ENCODE measurements at regions not wholly inside any gene's neighbourhood (a gene's known extent, or its start where the extent isn't known, plus 50 kb on each side); places are given as distances from the start of the nearest gene placed in this dataset.

- TF ChIP-seq CTCF (IDR thresholded peaks at IDR 0.05; ENCODE audit: low read depth, low read length, missing input control) (no peak), NR2F2 (IDR thresholded peaks at IDR 0.05) (no peak), GABPA (IDR thresholded peaks at IDR 0.05 in 1 of 2, conservative IDR thresholded peaks at IDR 0.05 in 1 of 2) (no peak), MAX (IDR thresholded peaks at IDR 0.05) (no peak), TAF1 (conservative IDR thresholded peaks at IDR 0.05) (no peak)
These were observed 165.9 kb downstream of the SMC2 start (continued) for GRCh38 chr9:104260004-104260403.

DNA sequence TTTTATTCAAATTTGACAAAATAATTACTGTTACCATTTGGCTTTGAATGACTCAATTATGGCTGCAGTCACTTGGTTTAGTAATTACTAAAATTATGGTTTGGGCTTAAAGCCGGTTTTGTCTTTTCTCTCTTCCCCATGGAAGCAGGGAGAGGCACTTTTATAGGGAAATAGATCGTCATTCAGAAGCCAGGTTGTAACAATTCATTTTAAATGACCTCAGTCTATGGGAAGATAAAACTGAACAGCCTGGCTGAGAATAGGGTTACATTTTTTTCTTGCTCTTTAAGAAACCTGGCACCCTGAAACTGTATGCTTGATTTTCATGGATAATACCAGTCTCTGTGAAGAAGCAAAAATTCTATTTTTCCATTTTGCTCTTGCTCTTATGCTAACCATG lies 169.8 kb downstream of the SMC2 start:
- H3K27me3 ChIP-seq (ENCODE audit: control insufficient read depth in 4 of 4, insufficient read depth in 4 of 4, low read length in 3 of 4), result no peaks in the 10 kb centered on the region
- 83% methylated on average over 2 of the region's 2 CpGs for WGBS
- H3K27ac ChIP-seq (ENCODE audit: low read depth in 1 of 2, low read length in 2 of 2), result no peak overlapping the region
- H3K9me3 ChIP-seq (ENCODE audit: control insufficient read depth in 4 of 4, low read length in 3 of 4), result no peaks in the 10 kb centered on the region
- H3K9ac ChIP-seq (ENCODE audit: low read depth in 1 of 2, low read length in 2 of 2), result no peak overlapping the region
- peaks cover 0 to 2% (median 0%) of the 10 kb centered on the region in 4 donors for H3K4me1 ChIP-seq (ENCODE audit: control insufficient read depth in 4 of 4, insufficient read depth in 4 of 4, low read length in 3 of 4)
- no peak for DNase-seq (ENCODE audit: low spot score)
- no peaks in the 10 kb centered on the region for H3K36me3 ChIP-seq (ENCODE audit: control insufficient read depth in 4 of 4, insufficient read depth in 3 of 4, low read depth in 1 of 4, low read length in 3 of 4)
- TF ChIP-seq NR2F2 (IDR thresholded peaks at IDR 0.05), result no peak
- no peak for TF ChIP-seq SP1 (IDR thresholded peaks at IDR 0.05)
- TF ChIP-seq FOXA1 (IDR thresholded peaks at IDR 0.05), result no peak
- no peak for TF ChIP-seq GABPA (IDR thresholded peaks at IDR 0.05 in 1 of 2, conservative IDR thresholded peaks at IDR 0.05 in 1 of 2)
- no peak for TF ChIP-seq HNF4G (IDR thresholded peaks at IDR 0.05)
- no peak for TF ChIP-seq CTCF (IDR thresholded peaks at IDR 0.05; ENCODE audit: low read depth, low read length, missing input control)
- no peak for TF ChIP-seq RXRA (IDR thresholded peaks at IDR 0.05)
- TF ChIP-seq HNF4A (conservative IDR thresholded peaks at IDR 0.05), result no peak
- TF ChIP-seq EGR1 (IDR thresholded peaks at IDR 0.05; ENCODE audit: low read depth in 2 of 2), result no peak
- TF ChIP-seq, protein P1, sequence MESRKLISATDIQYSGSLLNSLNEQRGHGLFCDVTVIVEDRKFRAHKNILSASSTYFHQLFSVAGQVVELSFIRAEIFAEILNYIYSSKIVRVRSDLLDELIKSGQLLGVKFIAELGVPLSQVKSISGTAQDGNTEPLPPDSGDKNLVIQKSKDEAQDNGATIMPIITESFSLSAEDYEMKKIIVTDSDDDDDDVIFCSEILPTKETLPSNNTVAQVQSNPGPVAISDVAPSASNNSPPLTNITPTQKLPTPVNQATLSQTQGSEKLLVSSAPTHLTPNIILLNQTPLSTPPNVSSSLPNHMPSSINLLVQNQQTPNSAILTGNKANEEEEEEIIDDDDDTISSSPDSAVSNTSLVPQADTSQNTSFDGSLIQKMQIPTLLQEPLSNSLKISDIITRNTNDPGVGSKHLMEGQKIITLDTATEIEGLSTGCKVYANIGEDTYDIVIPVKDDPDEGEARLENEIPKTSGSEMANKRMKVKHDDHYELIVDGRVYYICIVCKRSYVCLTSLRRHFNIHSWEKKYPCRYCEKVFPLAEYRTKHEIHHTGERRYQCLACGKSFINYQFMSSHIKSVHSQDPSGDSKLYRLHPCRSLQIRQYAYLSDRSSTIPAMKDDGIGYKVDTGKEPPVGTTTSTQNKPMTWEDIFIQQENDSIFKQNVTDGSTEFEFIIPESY (IDR thresholded peaks at IDR 0.05), result no peak
- TF ChIP-seq MAX (IDR thresholded peaks at IDR 0.05), result no peak
- TF ChIP-seq REST (IDR thresholded peaks at IDR 0.05), result no peak
- TF ChIP-seq ATF3 (IDR thresholded peaks at IDR 0.05), result no peak
- no peak for TF ChIP-seq TAF1 (conservative IDR thresholded peaks at IDR 0.05)
- TF ChIP-seq FOXA2 (IDR thresholded peaks at IDR 0.05), result no peak
- TF ChIP-seq RAD21 (IDR thresholded peaks at IDR 0.05), result no peak
- TF ChIP-seq JUND (IDR thresholded peaks at IDR 0.05), result no peak
- TF ChIP-seq YY1 (IDR thresholded peaks at IDR 0.05), result no peak
- no peak overlapping the region for H3K4me3 ChIP-seq (ENCODE audit: low read depth in 1 of 3, low read length in 3 of 3)

Measured in liver (tissue), 8 donors.